HEK293 (cell line): ENCODE measurements at regions not wholly inside any gene's neighbourhood (a gene's known extent, or its start where the extent isn't known, plus 50 kb on each side); places are given as distances from the start of the nearest gene placed in this dataset.

ENCODE experiments used
- CTCF ChIA-PET: fragments of 350-600 bp; formaldehyde crosslinking; extraction: SDS; loops from one replicate; lab custom pipeline; 2021; ENCODE audit warnings: antibody characterized with exemption; lab: Yijun Ruan, JAX
- POLR2A ChIA-PET: fragments of 300-600 bp; formaldehyde crosslinking; extraction: SDS; loops from one replicate; lab custom pipeline; 2020; ENCODE audit warnings: antibody characterized with exemption, inconsistent platforms; lab: Yijun Ruan, JAX
- H3K27ac ChIP-seq: fragments of 200-500 bp; sonication (Bioruptor generic); 2 replicates; pipeline ENCODE4 v1.5.1; 2014; ENCODE audit warnings: low read depth, low read length, control low read depth, inconsistent platforms; ENCODE audit errors: extremely low read depth
- H3K36me3 ChIP-seq, 2 experiments: fragments of 200-500 bp in 1 of 2; sonication (Bioruptor generic) in 1 of 2; 1 replicate in 1 of 2; 2 replicates in 1 of 2; pipeline ENCODE4 v1.5.1; 2014 to 2017; ENCODE audit warnings: inconsistent platforms in 2 of 2, low read length in 2 of 2; ENCODE audit not compliant: control insufficient read depth in 2 of 2, insufficient read depth in 1 of 2
- H3K4me1 ChIP-seq: fragments of 200-500 bp; sonication (Bioruptor generic); 2 replicates; pipeline ENCODE4 v1.5.1; 2014; ENCODE audit warnings: mild to moderate bottlenecking, low read length, inconsistent platforms; ENCODE audit not compliant: control insufficient read depth, insufficient read depth
- H3K4me3 ChIP-seq: 2 replicates; pipeline ENCODE4 v1.5.1; 2011; ENCODE audit warnings: low read depth, mild to moderate bottlenecking, control low read depth, low read length, moderate library complexity
- H3K9me3 ChIP-seq: fragments of 200-500 bp; sonication (Bioruptor generic); 2 replicates; pipeline ENCODE4 v1.5.1; 2014; ENCODE audit warnings: low read depth, low read length, inconsistent platforms; ENCODE audit not compliant: control insufficient read depth, insufficient read depth
- HOXD13 ChIP-seq: sonication (generic); formaldehyde crosslinking; IDR thresholded peaks from 2 replicates; pipeline ENCODE4 v1.8.0; 2022; ENCODE audit warnings: missing genetic modification reagents, borderline replicate concordance
- IKZF3 ChIP-seq: fragments of 450-650 bp; IDR thresholded peaks from 2 replicates; pipeline ENCODE4 v1.5.0; 2018; ENCODE audit warnings: missing biosample characterization, mild to moderate bottlenecking, missing genetic modification characterization, moderate library complexity
- MZF1 ChIP-seq: fragments of 450-650 bp; formaldehyde crosslinking; IDR thresholded peaks from 2 replicates; pipeline ENCODE4 v1.5.1; 2017; ENCODE audit warnings: missing biosample characterization, missing genetic modification characterization, borderline replicate concordance
- TCF7L2 ChIP-seq: IDR thresholded peaks from 2 replicates; pipeline ENCODE4 v1.6.1; 2011; ENCODE audit warnings: low read depth, mild to moderate bottlenecking, inconsistent platforms, low read length, moderate library complexity, borderline replicate concordance
- ZBTB8A ChIP-seq: fragments of 450-650 bp; formaldehyde crosslinking; IDR thresholded peaks from 2 replicates; pipeline ENCODE4 v1.5.1; 2016; ENCODE audit warnings: missing biosample characterization, missing genetic modification characterization
- ZNF112 ChIP-seq: fragments of 450-650 bp; formaldehyde crosslinking; IDR thresholded peaks from 2 replicates; pipeline ENCODE4 v1.5.0; 2017; ENCODE audit warnings: missing biosample characterization, missing genetic modification characterization
- ZNF114 ChIP-seq: fragments of 450-650 bp; formaldehyde crosslinking; IDR thresholded peaks from 2 replicates; pipeline ENCODE4 v1.5.0; 2017; ENCODE audit warnings: missing biosample characterization, missing genetic modification characterization
- ZNF133 ChIP-seq: fragments of 450-650 bp; formaldehyde crosslinking; IDR thresholded peaks from 2 replicates; pipeline ENCODE4 v1.5.1; 2016; ENCODE audit warnings: missing biosample characterization, missing genetic modification characterization
- ZNF19 ChIP-seq: fragments of 450-650 bp; formaldehyde crosslinking; IDR thresholded peaks from 2 replicates; pipeline ENCODE4; 2016; ENCODE audit warnings: missing biosample characterization, missing genetic modification characterization, low read depth
- ZNF202 ChIP-seq: fragments of 450-650 bp; formaldehyde crosslinking; IDR thresholded peaks from 2 replicates; pipeline ENCODE4 v1.5.1; 2016; ENCODE audit warnings: missing biosample characterization, missing genetic modification characterization, borderline replicate concordance
- ZNF223 ChIP-seq: fragments of 450-650 bp; formaldehyde crosslinking; IDR thresholded peaks from 2 replicates; pipeline ENCODE4 v1.5.1; 2016; ENCODE audit warnings: missing biosample characterization, missing genetic modification characterization
- ZNF292 ChIP-seq: fragments of 450-650 bp; formaldehyde crosslinking; IDR thresholded peaks from 2 replicates; pipeline ENCODE4 v1.5.1; 2016; ENCODE audit warnings: low read depth, missing biosample characterization, missing genetic modification characterization, borderline replicate concordance
- ZNF394 ChIP-seq: fragments of 450-650 bp; formaldehyde crosslinking; IDR thresholded peaks from 2 replicates; pipeline ENCODE4 v1.5.1; 2016; ENCODE audit warnings: missing biosample characterization, missing genetic modification characterization, mild to moderate bottlenecking, moderate library complexity, borderline replicate concordance
- ZNF426 ChIP-seq: fragments of 450-650 bp; formaldehyde crosslinking; IDR thresholded peaks from 2 replicates; pipeline ENCODE4 v1.5.1; 2017; ENCODE audit warnings: missing biosample characterization, missing genetic modification characterization, mild to moderate bottlenecking, inconsistent platforms, moderate library complexity
- ZNF48 ChIP-seq: fragments of 450-650 bp; formaldehyde crosslinking; IDR thresholded peaks from 2 replicates; pipeline ENCODE4 v1.5.1; 2016; ENCODE audit warnings: missing biosample characterization, missing genetic modification characterization
- ZNF514 ChIP-seq: fragments of 450-650 bp; formaldehyde crosslinking; IDR thresholded peaks from 2 replicates; pipeline ENCODE4 v1.5.1; 2016; ENCODE audit warnings: missing biosample characterization, missing genetic modification characterization
- ZNF560 ChIP-seq: fragments of 450-650 bp; formaldehyde crosslinking; IDR thresholded peaks from 2 replicates; pipeline ENCODE4 v1.5.1; 2017; ENCODE audit warnings: missing biosample characterization, missing genetic modification characterization, borderline replicate concordance
- ZNF645 ChIP-seq: fragments of 450-650 bp; formaldehyde crosslinking; IDR thresholded peaks from 2 replicates; pipeline ENCODE4; 2016; ENCODE audit warnings: missing biosample characterization, missing genetic modification characterization
- ZNF654 ChIP-seq: fragments of 450-650 bp; formaldehyde crosslinking; IDR thresholded peaks from 2 replicates; pipeline ENCODE4 v1.5.1; 2016; ENCODE audit warnings: low read depth, missing biosample characterization, missing genetic modification characterization
- ZNF692 ChIP-seq: fragments of 450-650 bp; formaldehyde crosslinking; IDR thresholded peaks from 2 replicates; pipeline ENCODE4 v1.5.1; 2016; ENCODE audit warnings: missing biosample characterization, missing genetic modification characterization
- ZNF701 ChIP-seq: fragments of 450-650 bp; formaldehyde crosslinking; IDR thresholded peaks from 2 replicates; pipeline ENCODE4 v1.5.1; 2016; ENCODE audit warnings: missing biosample characterization, missing genetic modification characterization
- ZNF777 ChIP-seq: fragments of 450-650 bp; formaldehyde crosslinking; IDR thresholded peaks from 2 replicates; pipeline ENCODE4 v1.5.1; 2017; ENCODE audit warnings: missing biosample characterization, missing genetic modification characterization, borderline replicate concordance
- ZNF785 ChIP-seq: fragments of 450-650 bp; formaldehyde crosslinking; IDR thresholded peaks from 2 replicates; pipeline ENCODE4 v1.5.1; 2016; ENCODE audit warnings: missing biosample characterization, missing genetic modification characterization
- ZNF792 ChIP-seq: fragments of 450-650 bp; formaldehyde crosslinking; IDR thresholded peaks from 2 replicates; pipeline ENCODE4 v1.5.1; 2016; ENCODE audit warnings: missing biosample characterization, missing genetic modification characterization
- ZXDB ChIP-seq: fragments of 450-650 bp; formaldehyde crosslinking; IDR thresholded peaks from 2 replicates; pipeline ENCODE4 v1.5.1; 2016; ENCODE audit warnings: missing biosample characterization, missing genetic modification characterization
- TF ChIP-seq, protein P1 (sequence below): fragments of 450-650 bp; formaldehyde crosslinking; IDR thresholded peaks from 2 replicates; pipeline ENCODE4 v1.5.1; 2016; ENCODE audit warnings: missing biosample characterization, missing genetic modification characterization
- TF ChIP-seq, protein P2 (sequence below): fragments of 450-650 bp; formaldehyde crosslinking; IDR thresholded peaks from 2 replicates; pipeline ENCODE4 v1.5.1; 2016; ENCODE audit warnings: missing biosample characterization, missing genetic modification characterization
- TF ChIP-seq, protein P3 (sequence below): fragments of 450-650 bp; formaldehyde crosslinking; IDR thresholded peaks from 2 replicates; pipeline ENCODE4 v1.5.1; 2017; ENCODE audit warnings: missing biosample characterization, mild to moderate bottlenecking, missing genetic modification characterization, moderate library complexity

GRCh38 chr10:9800571-9800970, 1217.1 kb upstream of the CELF2 start (continued):
- TF ChIP-seq ZNF692 (tag by site-specific recombination) (no peak), ZXDB (tag by site-specific recombination) (no peak), ZNF19 (tag by site-specific recombination) (no peak), ZNF112 (no peak), TCF7L2 (no peak), IKZF3 (tag by site-specific recombination) (no peak), ZNF48 (no peak), MZF1 (tag by site-specific recombination) (no peak), ZNF394 (tag by site-specific recombination) (no peak)

GRCh38 chr10:9807846-9808245, 1209.8 kb upstream of the CELF2 start:
- Histone ChIP-seq H3K4me3 (no peak overlapping the region), H3K36me3 (no peaks in the 10 kb centered on the region), H3K4me1 (no peaks in the 10 kb centered on the region)
- TF ChIP-seq ZNF514 (tag by site-specific recombination) (no peak), ZNF785 (no peak), ZNF560 (tag by site-specific recombination) (no peak), ZXDB (tag by site-specific recombination) (no peak), ZNF292 (tag by site-specific recombination) (no peak), ZNF426 (tag by site-specific recombination) (no peak), ZNF223 (no peak), ZBTB8A (tag by site-specific recombination) (no peak), ZNF114 (tag by site-specific recombination) (no peak)
- TF ChIP-seq, all 188 proteins: peak for 0
- POLR2A ChIA-PET: no interaction called here
- CTCF ChIA-PET: no interaction called here
- H3K9me3 ChIP-seq: no peaks in the 10 kb centered on the region
- H3K27ac ChIP-seq: no peak overlapping the region

DNA sequence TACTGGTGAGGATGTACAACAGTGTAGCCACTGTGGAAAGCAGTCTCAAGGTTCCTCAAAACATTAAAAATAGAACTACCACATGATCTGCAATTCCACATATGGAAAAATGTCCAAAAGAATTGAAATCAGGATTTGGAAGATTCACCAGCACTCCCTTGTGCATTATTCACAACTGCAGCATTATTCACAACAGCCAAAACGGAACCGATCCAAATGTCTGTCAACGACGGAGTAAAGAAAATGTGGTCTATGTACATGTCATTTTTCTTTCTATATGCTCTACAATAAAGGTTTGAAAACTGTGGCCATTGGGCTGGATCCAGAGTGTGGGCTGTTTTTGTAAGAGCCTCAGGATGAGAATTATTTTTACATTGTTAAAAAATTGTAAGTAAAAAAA, 1206.1 kb upstream of the CELF2 start:
- POLR2A ChIA-PET: no interaction called here
- CTCF ChIA-PET: no interaction called here
- Histone ChIP-seq H3K27ac (no peak overlapping the region), H3K4me1 (no peaks in the 10 kb centered on the region), H3K4me3 (no peak overlapping the region), H3K9me3 (no peaks in the 10 kb centered on the region), H3K36me3 (no peaks in the 10 kb centered on the region)
- TF ChIP-seq ZNF202 (no peak), ZNF223 (no peak), ZNF654 (no peak), ZNF701 (tag by site-specific recombination) (no peak), ZNF645 (tag by site-specific recombination) (no peak), ZNF792 (tag by site-specific recombination) (no peak), ZNF777 (tag by site-specific recombination) (no peak), HOXD13 (CRISPR knock-in tag) (no peak), ZNF133 (tag by site-specific recombination) (no peak)
- TF ChIP-seq, protein P1, sequence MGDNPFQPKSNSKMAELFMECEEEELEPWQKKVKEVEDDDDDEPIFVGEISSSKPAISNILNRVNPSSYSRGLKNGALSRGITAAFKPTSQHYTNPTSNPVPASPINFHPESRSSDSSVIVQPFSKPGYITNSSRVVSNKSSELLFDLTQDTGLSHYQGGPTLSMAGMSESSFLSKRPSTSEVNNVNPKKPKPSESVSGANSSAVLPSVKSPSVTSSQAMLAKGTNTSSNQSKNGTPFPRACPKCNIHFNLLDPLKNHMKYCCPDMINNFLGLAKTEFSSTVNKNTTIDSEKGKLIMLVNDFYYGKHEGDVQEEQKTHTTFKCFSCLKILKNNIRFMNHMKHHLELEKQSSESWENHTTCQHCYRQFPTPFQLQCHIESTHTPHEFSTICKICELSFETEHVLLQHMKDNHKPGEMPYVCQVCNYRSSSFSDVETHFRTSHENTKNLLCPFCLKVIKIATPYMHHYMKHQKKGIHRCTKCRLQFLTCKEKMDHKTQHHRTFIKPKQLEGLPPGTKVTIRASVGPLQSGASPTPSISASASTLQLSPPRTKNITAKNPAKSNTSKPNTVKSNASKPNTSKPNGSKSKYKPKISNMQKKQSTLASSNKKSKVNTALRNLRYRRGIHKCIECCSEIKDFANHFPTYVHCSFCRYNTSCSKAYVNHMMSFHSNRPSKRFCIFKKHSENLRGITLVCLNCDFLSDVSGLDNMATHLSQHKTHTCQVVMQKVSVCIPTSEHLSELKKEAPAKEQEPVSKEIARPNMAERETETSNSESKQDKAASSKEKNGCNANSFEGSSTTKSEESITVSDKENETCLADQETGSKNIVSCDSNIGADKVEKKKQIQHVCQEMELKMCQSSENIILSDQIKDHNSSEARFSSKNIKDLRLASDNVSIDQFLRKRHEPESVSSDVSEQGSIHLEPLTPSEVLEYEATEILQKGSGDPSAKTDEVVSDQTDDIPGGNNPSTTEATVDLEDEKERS: no peak
- TF ChIP-seq, protein P2, sequence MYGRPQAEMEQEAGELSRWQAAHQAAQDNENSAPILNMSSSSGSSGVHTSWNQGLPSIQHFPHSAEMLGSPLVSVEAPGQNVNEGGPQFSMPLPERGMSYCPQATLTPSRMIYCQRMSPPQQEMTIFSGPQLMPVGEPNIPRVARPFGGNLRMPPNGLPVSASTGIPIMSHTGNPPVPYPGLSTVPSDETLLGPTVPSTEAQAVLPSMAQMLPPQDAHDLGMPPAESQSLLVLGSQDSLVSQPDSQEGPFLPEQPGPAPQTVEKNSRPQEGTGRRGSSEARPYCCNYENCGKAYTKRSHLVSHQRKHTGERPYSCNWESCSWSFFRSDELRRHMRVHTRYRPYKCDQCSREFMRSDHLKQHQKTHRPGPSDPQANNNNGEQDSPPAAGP (tag by site-specific recombination): no peak
- TF ChIP-seq, protein P3, sequence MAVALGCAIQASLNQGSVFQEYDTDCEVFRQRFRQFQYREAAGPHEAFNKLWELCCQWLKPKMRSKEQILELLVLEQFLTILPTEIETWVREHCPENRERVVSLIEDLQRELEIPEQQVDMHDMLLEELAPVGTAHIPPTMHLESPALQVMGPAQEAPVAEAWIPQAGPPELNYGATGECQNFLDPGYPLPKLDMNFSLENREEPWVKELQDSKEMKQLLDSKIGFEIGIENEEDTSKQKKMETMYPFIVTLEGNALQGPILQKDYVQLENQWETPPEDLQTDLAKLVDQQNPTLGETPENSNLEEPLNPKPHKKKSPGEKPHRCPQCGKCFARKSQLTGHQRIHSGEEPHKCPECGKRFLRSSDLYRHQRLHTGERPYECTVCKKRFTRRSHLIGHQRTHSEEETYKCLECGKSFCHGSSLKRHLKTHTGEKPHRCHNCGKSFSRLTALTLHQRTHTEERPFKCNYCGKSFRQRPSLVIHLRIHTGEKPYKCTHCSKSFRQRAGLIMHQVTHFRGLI: no peak
